GM19239 (cell line): ENCODE measurements at regions not wholly inside any gene's neighbourhood (a gene's known extent, or its start where the extent isn't known, plus 50 kb on each side); places are given as distances from the start of the nearest gene placed in this dataset.

ENCODE experiments used
- DNase-seq: peaks from one replicate; pipeline ENCODE4 v3.0.0; 2011; ENCODE audit warnings: low spot score; ENCODE audit not compliant: insufficient read length
- FAIRE-seq: peaks from 2 replicates; lab custom pipeline; 2011; peaks lifted over from hg19 to GRCh38; lab: Jason Lieb, UNC

GRCh38 chr9:105859428-105860091, 165.2 kb downstream of the TMEM38B start:
- FAIRE-seq (peak; percentile 39), DNase-seq (no peak)

- no peak for FAIRE-seq
Measured at GRCh38 chr9:105860516-105860915, 166.2 kb downstream of the TMEM38B start.

GRCh38 chr9:105861972-105862371, 167.6 kb downstream of the TMEM38B start:
- FAIRE-seq (no peak), DNase-seq (no peak)

More at GRCh38 chr9:105860516-105860915, 166.2 kb downstream of the TMEM38B start:
- no peak for DNase-seq

GRCh38 chr9:105864248-105864898, 170.0 kb downstream of the TMEM38B start:
- no peak for DNase-seq
- no peak for FAIRE-seq

- FAIRE-seq (no peak), DNase-seq (no peak)
Measured at GRCh38 chr9:105865285-105865684, 170.9 kb downstream of the TMEM38B start.

- DNase-seq (no peak), FAIRE-seq (no peak)
Measured at GRCh38 chr9:105871540-105871939, 177.2 kb downstream of the TMEM38B start.

- no peak for FAIRE-seq
Measured at GRCh38 chr9:105873801-105874200, 179.5 kb downstream of the TMEM38B start.

GRCh38 chr9:105877721-105878120, 183.4 kb downstream of the TMEM38B start:
- DNase-seq, result no peak
- no peak for FAIRE-seq

More at GRCh38 chr9:105873801-105874200, 179.5 kb downstream of the TMEM38B start:
- no peak for DNase-seq

GRCh38 chr9:105879181-105879580, 184.8 kb downstream of the TMEM38B start:
- DNase-seq (no peak), FAIRE-seq (no peak)

GRCh38 chr9:105880517-105880916, 186.2 kb downstream of the TMEM38B start:
- no peak for FAIRE-seq
- DNase-seq, result no peak

GRCh38 chr9:105881021-105881420, 186.7 kb downstream of the TMEM38B start:
- DNase-seq (no peak), FAIRE-seq (no peak)

GRCh38 chr9:105881654-105882349, 187.5 kb downstream of the TMEM38B start:
- FAIRE-seq (peak; percentile 69), DNase-seq (peak; percentile 17)

GRCh38 chr9:105883847-105884246, 189.5 kb downstream of the TMEM38B start:
- peak; percentile 23 for DNase-seq
- no peak for FAIRE-seq

- FAIRE-seq (no peak), DNase-seq (no peak)
Measured at GRCh38 chr9:105884416-105884815, 190.1 kb downstream of the TMEM38B start.

GRCh38 chr9:105886136-105886535, 191.8 kb downstream of the TMEM38B start:
- FAIRE-seq (no peak), DNase-seq (no peak)

GRCh38 chr9:105887679-105888078, 193.3 kb downstream of the TMEM38B start:
- FAIRE-seq (no peak), DNase-seq (no peak)

GRCh38 chr9:105890046-105890822, 195.9 kb downstream of the TMEM38B start:
- DNase-seq (no peak), FAIRE-seq (no peak)

GRCh38 chr9:105900123-105900522, 205.8 kb downstream of the TMEM38B start:
- no peak for DNase-seq
- FAIRE-seq, result no peak

- no peak for DNase-seq
- no peak for FAIRE-seq
Measured at GRCh38 chr9:105901514-105902109, 207.3 kb downstream of the TMEM38B start.

- FAIRE-seq, result no peak
- DNase-seq, result no peak
Measured at GRCh38 chr9:105908069-105908468, 213.7 kb downstream of the TMEM38B start.
